H1 (cell line): ENCODE measurements at regions not wholly inside any gene's neighbourhood (a gene's known extent, or its start where the extent isn't known, plus 50 kb on each side); places are given as distances from the start of the nearest gene placed in this dataset.

Experiments used
- CTCF ChIA-PET: fragments of 300-600 bp; sonication (Branson Sonifier 250); formaldehyde crosslinking; loops from one replicate; lab custom pipeline; 2021; ENCODE audit not compliant: partially characterized antibody; lab: Charles Lee
- POLR2A ChIA-PET: fragments of 300-600 bp; sonication (Branson Sonifier 250); formaldehyde crosslinking; loops from one replicate; lab custom pipeline; 2021; ENCODE audit warnings: inconsistent platforms; ENCODE audit not compliant: partially characterized antibody; lab: Charles Lee
- DNase-seq, 2 experiments: peaks; one replicate each; pipeline versions ENCODE4 v3.0.0 to v3.0.0-alpha.2; 2010 to 2022; ENCODE audit warnings: low spot score in 2 of 2, low read depth in 1 of 2, mixed read lengths in 1 of 2
- FAIRE-seq: peaks from 2 replicates; lab custom pipeline; 2011; peaks lifted over from hg19 to GRCh38; lab: Jason Lieb, UNC
- H2AFZ ChIP-seq: 2 replicates; pipeline ENCODE4 v1.8.1; 2012; ENCODE audit warnings: low read length, inconsistent platforms
- H2AK5ac ChIP-seq: 2 replicates; pipeline ENCODE4 v1.6.1; 2013; ENCODE audit warnings: low read depth, low read length
- H2BK120ac ChIP-seq: replicated peaks from 2 replicates; pipeline ENCODE3; 2013; ENCODE audit warnings: low read depth, low read length, inconsistent platforms
- H2BK12ac ChIP-seq: 2 replicates; pipeline ENCODE4 v1.6.1; 2013; ENCODE audit warnings: low read depth, low read length
- H2BK15ac ChIP-seq: 2 replicates; pipeline ENCODE4 v1.6.1; 2013; ENCODE audit warnings: low read length
- H2BK20ac ChIP-seq: 2 replicates; pipeline ENCODE4 v1.6.1; 2013; ENCODE audit warnings: low read length
- H2BK5ac ChIP-seq: 2 replicates; pipeline ENCODE4 v1.6.1; 2013; ENCODE audit warnings: low read depth, low read length
- H3K14ac ChIP-seq: 2 replicates; pipeline ENCODE4 v1.6.1; 2013; ENCODE audit warnings: inconsistent platforms; ENCODE audit not compliant: insufficient read length
- H3K18ac ChIP-seq: 2 replicates; pipeline ENCODE4 v1.6.1; 2013; ENCODE audit warnings: low read length; ENCODE audit errors: extremely low read depth
- H3K23ac ChIP-seq: 2 replicates; pipeline ENCODE4 v1.6.1; 2013; ENCODE audit warnings: inconsistent platforms; ENCODE audit not compliant: insufficient read length
- H3K23me2 ChIP-seq: 2 replicates; pipeline ENCODE4 v1.6.1; 2013; ENCODE audit warnings: low read depth, low read length
- H3K27ac ChIP-seq: 2 replicates; pipeline ENCODE4 v1.6.1; 2011; ENCODE audit warnings: low read depth, low read length, inconsistent platforms
- H3K27me3 ChIP-seq, 4 experiments: replicated peaks in 1 of 4; 1 replicate in 1 of 4; 2 replicates in 3 of 4; pipeline versions ENCODE4 v1.6.1 to v1.8.1; 2011 to 2013; ENCODE audit warnings: low read length in 3 of 4, mild to moderate bottlenecking in 3 of 4, inconsistent platforms in 2 of 4, mixed read lengths in 2 of 4, moderate library complexity in 1 of 4; ENCODE audit not compliant: control insufficient read depth in 3 of 4, insufficient read depth in 3 of 4; ENCODE audit errors: extremely low read depth in 1 of 4
- H3K36me3 ChIP-seq, 4 experiments: 2 replicates each; pipeline versions ENCODE4 v1.6.1 to v1.8.1; 2011 to 2013; ENCODE audit warnings: mild to moderate bottlenecking in 4 of 4, low read length in 3 of 4, moderate library complexity in 2 of 4, control low read depth in 1 of 4, inconsistent platforms in 1 of 4; ENCODE audit not compliant: insufficient read depth in 4 of 4, control insufficient read depth in 2 of 4
- H3K4ac ChIP-seq: replicated peaks from 2 replicates; pipeline ENCODE3; 2013; ENCODE audit warnings: low read length, low read depth, mixed read lengths, inconsistent platforms; ENCODE audit not compliant: insufficient read length
- H3K4me1 ChIP-seq, 4 experiments: replicated peaks in 1 of 4; 1 replicate in 1 of 4; 2 replicates in 3 of 4; pipeline versions ENCODE4 v1.6.1 to v1.8.1; 2011 to 2013; ENCODE audit warnings: low read length in 3 of 4, inconsistent platforms in 2 of 4, mixed read lengths in 1 of 4; ENCODE audit not compliant: insufficient read depth in 4 of 4, control insufficient read depth in 3 of 4
- H3K4me2 ChIP-seq, 2 experiments: 2 replicates each; pipeline versions ENCODE4 v1.6.1 to v1.8.1; 2011 to 2013; ENCODE audit warnings: low read depth in 2 of 2, low read length in 2 of 2, control low read depth in 1 of 2, inconsistent platforms in 1 of 2, mild to moderate bottlenecking in 1 of 2; ENCODE audit not compliant: insufficient read depth in 1 of 2
- H3K4me3 ChIP-seq, 4 experiments: fragments of 200-600, 300-600 bp in 1 of 4; sonication (generic), shearing (Covaris generic), sonication (Bioruptor Twin) in 1 of 4; 2 replicates each; pipeline versions ENCODE4 v1.5.1 to v1.8.1; 2011 to 2016; ENCODE audit warnings: low read length in 4 of 4, low read depth in 3 of 4, control low read depth in 2 of 4, inconsistent platforms in 2 of 4, mild to moderate bottlenecking in 2 of 4, mixed read lengths in 1 of 4, moderate library complexity in 1 of 4; ENCODE audit not compliant: insufficient read depth in 2 of 4; ENCODE audit errors: extremely low read depth in 1 of 4
- H3K56ac ChIP-seq: replicated peaks from 2 replicates; pipeline ENCODE3; 2013; ENCODE audit warnings: low read depth, mild to moderate bottlenecking, mixed read lengths, low read length, inconsistent platforms; ENCODE audit not compliant: insufficient read length
- H3K79me1 ChIP-seq: 2 replicates; pipeline ENCODE4 v1.6.1; 2013; ENCODE audit warnings: low read depth, low read length, control low read depth
- H3K79me2 ChIP-seq, 2 experiments: 2 replicates each; pipeline versions ENCODE4 v1.6.1 to v1.8.1; 2012 to 2013; ENCODE audit warnings: low read length in 2 of 2, mild to moderate bottlenecking in 2 of 2, inconsistent platforms in 1 of 2; ENCODE audit not compliant: insufficient read depth in 2 of 2, control insufficient read depth in 1 of 2
- H3K9ac ChIP-seq, 4 experiments: replicated peaks in 1 of 4; 1 replicate in 1 of 4; 2 replicates in 3 of 4; pipeline versions ENCODE4 v1.6.1 to v1.8.1; 2011 to 2013; ENCODE audit warnings: low read depth in 3 of 4, low read length in 3 of 4, control low read depth in 2 of 4, mild to moderate bottlenecking in 2 of 4, moderate library complexity in 2 of 4, inconsistent platforms in 1 of 4; ENCODE audit errors: extremely low read depth in 1 of 4
- H3K9me3 ChIP-seq, 2 experiments: 2 replicates each; pipeline versions ENCODE4 v1.6.1 to v1.8.1; 2012 to 2013; ENCODE audit warnings: mild to moderate bottlenecking in 2 of 2, moderate library complexity in 2 of 2, control low read depth in 1 of 2, inconsistent platforms in 1 of 2, low read depth in 1 of 2, low read length in 1 of 2, mixed read lengths in 1 of 2; ENCODE audit not compliant: insufficient read depth in 2 of 2
- H4K20me1 ChIP-seq, 2 experiments: replicated peaks in 1 of 2; 2 replicates each; pipeline versions ENCODE3 to v1.8.1; 2011 to 2013; ENCODE audit warnings: inconsistent platforms in 2 of 2, low read length in 2 of 2, mild to moderate bottlenecking in 1 of 2; ENCODE audit not compliant: insufficient read depth in 2 of 2, control insufficient read depth in 1 of 2
- H4K5ac ChIP-seq: 2 replicates; pipeline ENCODE4 v1.6.1; 2013; ENCODE audit warnings: low read length, low read depth, mixed read lengths, inconsistent platforms; ENCODE audit not compliant: insufficient read length
- H4K8ac ChIP-seq: 2 replicates; pipeline ENCODE4 v1.8.0; 2013; ENCODE audit warnings: mild to moderate bottlenecking, moderate library complexity, low read length, inconsistent platforms; ENCODE audit not compliant: insufficient read depth; ENCODE audit errors: extremely low read depth
- H4K91ac ChIP-seq: replicated peaks from 2 replicates; pipeline ENCODE3; 2013; ENCODE audit warnings: low read length, mixed read lengths, inconsistent platforms; ENCODE audit not compliant: insufficient read length
- BACH1 ChIP-seq: IDR thresholded peaks from 2 replicates; pipeline ENCODE4 v1.6.1; 2012; ENCODE audit warnings: low read length, improper control_type of control experiment
- RFX5 ChIP-seq: IDR thresholded peaks from 2 replicates; pipeline ENCODE4 v1.6.1; 2011; ENCODE audit warnings: low read depth, low read length, improper control_type of control experiment, borderline replicate concordance
- SP2 ChIP-seq: IDR thresholded peaks from 2 replicates; pipeline ENCODE4 v1.6.1; 2012; ENCODE audit warnings: mild to moderate bottlenecking, low read length, inconsistent platforms
- TAF1 ChIP-seq: IDR thresholded peaks from 2 replicates; pipeline ENCODE4 v1.6.1; 2011; ENCODE audit warnings: mild to moderate bottlenecking, low read depth, low read length
- WGBS, 2 experiments: shearing (Covaris generic) in 1 of 2; methylation state at CpG; one replicate each; pipeline versions ENCODE4 v1.1.6 to v1.1.7; 2013 to 2015; ENCODE audit warnings: low lambda C conversion rate in 2 of 2, mixed read lengths in 2 of 2, inconsistent platforms in 1 of 2, low coverage in 1 of 2, missing lambda C conversion rate in 1 of 2; ENCODE audit not compliant: insufficient replicate concordance in 2 of 2, insufficient coverage in 1 of 2, insufficient read length in 1 of 2; ENCODE audit errors: extremely low coverage in 1 of 2, missing lambda C conversion rate in 1 of 2; 5-methylcytosine and 5-hydroxymethylcytosine counted together
- TF ChIP-seq, protein P1 (sequence below): IDR thresholded peaks from 2 replicates; pipeline ENCODE4 v1.6.1; 2011; ENCODE audit warnings: low read depth, mild to moderate bottlenecking, low read length; ENCODE audit not compliant: insufficient read depth

GRCh38 chr11:115716080-115716479 lies 211.9 kb upstream of the CADM1 start:
- Histone ChIP-seq H2BK15ac (no peak overlapping the region), H3K14ac (no peak overlapping the region), H4K8ac (no peak overlapping the region), H2BK5ac (no peak overlapping the region), H3K23ac (no peak overlapping the region), H3K4me3 (no peak overlapping the region), H3K18ac (no peak overlapping the region), H2BK12ac (no peak overlapping the region), H3K79me1 (no peaks in the 10 kb centered on the region), H3K4ac (no peak overlapping the region), H2BK20ac (no peak overlapping the region), H4K20me1 (no peaks in the 10 kb centered on the region), H3K9me3 (no peaks in the 10 kb centered on the region), H4K5ac (no peak overlapping the region), H3K36me3 (no peaks in the 10 kb centered on the region), H2BK120ac (no peak overlapping the region), H3K56ac (no peak overlapping the region), H3K4me1 (peaks cover 0 to 4% (median 0%) of the 10 kb centered on the region in 4 experiments; a peak in 2 of 7 replicates), H2AFZ (no peak overlapping the region), H4K91ac (no peak overlapping the region), H3K9ac (no peak overlapping the region), H3K23me2 (no peaks in the 10 kb centered on the region), H2AK5ac (no peak overlapping the region), H3K4me2 (no peak overlapping the region), H3K79me2 (no peaks in the 10 kb centered on the region), H3K27ac (no peak overlapping the region), H3K27me3 (peaks cover 0 to 2% (median 0%) of the 10 kb centered on the region in 4 experiments; a peak in 2 of 7 replicates)
- TF ChIP-seq TAF1 (no peak), RFX5 (no peak), BACH1 (no peak), SP2 (no peak)
- TF ChIP-seq, protein P1, sequence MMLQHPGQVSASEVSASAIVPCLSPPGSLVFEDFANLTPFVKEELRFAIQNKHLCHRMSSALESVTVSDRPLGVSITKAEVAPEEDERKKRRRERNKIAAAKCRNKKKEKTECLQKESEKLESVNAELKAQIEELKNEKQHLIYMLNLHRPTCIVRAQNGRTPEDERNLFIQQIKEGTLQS, result no peak
- FAIRE-seq (no peak), DNase-seq (no peak)
- 92% methylated on average over 7 of the region's 7 CpGs; no CpG with 5 or more reads in 1 of the 2 experiments for WGBS, 2 experiments
- POLR2A ChIA-PET, result no interaction called here
- CTCF ChIA-PET, result interaction anchor here (1.2 kb wide), 1 partner anchor 153 kb away, joined by 4 read pairs; no protein-coding TSS in a partner anchor
